HL-60 (cell line): ENCODE measurements at regions not wholly inside any gene's neighbourhood (a gene's known extent, or its start where the extent isn't known, plus 50 kb on each side); places are given as distances from the start of the nearest gene placed in this dataset.

Source experiments
- DNase-seq, 2 experiments: peaks; one replicate each; pipeline ENCODE4 v3.0.0-alpha.2; 2010 to 2020; ENCODE audit warnings: low read depth in 1 of 2, low spot score in 1 of 2
- H3K27ac ChIP-seq: fragments of 250-450 bp; sonication (Bioruptor Pico); replicated peaks from 2 replicates; pipeline ENCODE4 v1.5.1; 2020; ENCODE audit warnings: mild to moderate bottlenecking, moderate library complexity
- H3K27me3 ChIP-seq: fragments of 250-450 bp; sonication (Bioruptor Pico); 2 replicates; pipeline ENCODE4 v1.5.1; 2021; ENCODE audit warnings: mild to moderate bottlenecking, moderate library complexity; ENCODE audit not compliant: insufficient read depth, poor library complexity, severe bottlenecking
- H3K4me3 ChIP-seq: replicated peaks from 2 replicates; pipeline ENCODE4 v1.5.1; 2011; ENCODE audit warnings: mild to moderate bottlenecking, control low read depth, low read length; ENCODE audit not compliant: insufficient read depth
- CTCF ChIP-seq: IDR thresholded peaks from one replicate; pipeline ENCODE4 v1.5.1; 2011; ENCODE audit warnings: low read length, control low read depth, inconsistent platforms; ENCODE audit not compliant: insufficient read depth
- GABPA ChIP-seq: IDR thresholded peaks from 2 replicates; pipeline ENCODE4 v1.6.1; 2012; ENCODE audit warnings: low read depth
- POLR2AphosphoS5 ChIP-seq: IDR thresholded peaks from 2 replicates; pipeline ENCODE4 v1.6.1; 2012; ENCODE audit warnings: low read depth
- REST ChIP-seq: IDR thresholded peaks from 2 replicates; pipeline ENCODE4 v1.6.1; 2012; ENCODE audit warnings: low read depth; ENCODE audit not compliant: insufficient replicate concordance
- SPI1 ChIP-seq: IDR thresholded peaks from 2 replicates; pipeline ENCODE4 v1.6.1; 2012; ENCODE audit warnings: low read depth, mild to moderate bottlenecking, borderline replicate concordance

- no peak overlapping the region for H3K4me3 ChIP-seq
- TF ChIP-seq REST (no peak), POLR2AphosphoS5 (no peak), SPI1 (no peak), CTCF (no peak), GABPA (no peak)
- no peaks in the 10 kb centered on the region for H3K27me3 ChIP-seq
- DNase-seq = no peak
- H3K27ac ChIP-seq = no peak overlapping the region
These were observed 936.9 kb upstream of the CELF4 start for GRCh38 chr18:38502539-38502938.

GRCh38 chr18:38497266-38497665 lies 931.7 kb upstream of the CELF4 start:
- no peaks in the 10 kb centered on the region for H3K27me3 ChIP-seq
- TF ChIP-seq POLR2AphosphoS5 (no peak), SPI1 (no peak), REST (no peak), CTCF (no peak), GABPA (no peak)
- DNase-seq = no peak
- H3K27ac ChIP-seq = no peak overlapping the region
- H3K4me3 ChIP-seq = no peak overlapping the region

- H3K27ac ChIP-seq = no peak overlapping the region
- DNase-seq = no peak
- H3K27me3 ChIP-seq = no peaks in the 10 kb centered on the region
- no peak overlapping the region for H3K4me3 ChIP-seq
- TF ChIP-seq CTCF (no peak), POLR2AphosphoS5 (no peak), REST (no peak), SPI1 (no peak), GABPA (no peak)
These were observed 930.7 kb upstream of the CELF4 start for GRCh38 chr18:38496222-38496793.
